ENCODE measurements at regions not wholly inside any gene's neighbourhood (a gene's known extent, or its start where the extent isn't known, plus 50 kb on each side); places are given as distances from the start of the nearest gene placed in this dataset.

GRCh38 chrY:12537226-12537854, 163.7 kb upstream of the USP9Y start:
- Histone ChIP-seq H3K4me1 (peaks cover 0 to 8% (median 0%) of the 10 kb centered on the region in 3 donors), H3K27me3 (peaks cover 0 to 19% (median 0%) of the 10 kb centered on the region in 4 donors), H3K36me3 (no peaks in the 10 kb centered on the region), H3K27ac (no peak overlapping the region), H3K9me3 (no peaks in the 10 kb centered on the region), H3K4me3 (peak overlapping the region in 1 of 4 donors; percentile 22)
- no peak for DNase-seq
- WGBS, 2 donors: no CpG with 5 or more reads among the region's 46 CpGs
- TF ChIP-seq CTCF (IDR thresholded peaks at IDR 0.05) (no peak), POLR2A (IDR thresholded peaks at IDR 0.05) (no peak)
- intact Hi-C loops (cut with DNase I): no loop called here

- Histone ChIP-seq H3K27ac (no peak overlapping the region), H3K9me3 (no peaks in the 10 kb centered on the region), H3K4me1 (no peaks in the 10 kb centered on the region), H3K36me3 (no peaks in the 10 kb centered on the region), H3K4me3 (no peak overlapping the region), H3K27me3 (no peaks in the 10 kb centered on the region)
- WGBS, 2 donors: 72% methylated on average over 8 of the region's 9 CpGs; no CpG with 5 or more reads in 1 of the 2 donors
- intact Hi-C loops (cut with DNase I): no loop called here
- DNase-seq: no peak
- TF ChIP-seq CTCF (IDR thresholded peaks at IDR 0.05) (no peak), POLR2A (IDR thresholded peaks at IDR 0.05) (no peak)
Observed at GRCh38 chrY:12546746-12547420, 154.1 kb upstream of the USP9Y start.

- Histone ChIP-seq H3K27me3 (no peaks in the 10 kb centered on the region), H3K27ac (no peak overlapping the region), H3K4me3 (no peak overlapping the region), H3K9me3 (no peaks in the 10 kb centered on the region), H3K36me3 (no peaks in the 10 kb centered on the region), H3K4me1 (no peaks in the 10 kb centered on the region)
- DNase-seq: no peak
- TF ChIP-seq POLR2A (IDR thresholded peaks at IDR 0.05) (no peak), CTCF (IDR thresholded peaks at IDR 0.05) (no peak)
- no CpG with 5 or more reads among the region's 4 CpGs for WGBS, 2 donors
- intact Hi-C loops (cut with DNase I): no loop called here
Observed at GRCh38 chrY:12552471-12553283, 148.4 kb upstream of the USP9Y start.

GRCh38 chrY:12553909-12554308, 147.1 kb upstream of the USP9Y start:
- Histone ChIP-seq H3K27ac (no peak overlapping the region), H3K4me3 (no peak overlapping the region), H3K9me3 (no peaks in the 10 kb centered on the region), H3K36me3 (no peaks in the 10 kb centered on the region), H3K4me1 (no peaks in the 10 kb centered on the region), H3K27me3 (no peaks in the 10 kb centered on the region)
- DNase-seq: no peak
- TF ChIP-seq POLR2A (IDR thresholded peaks at IDR 0.05) (no peak), CTCF (IDR thresholded peaks at IDR 0.05) (no peak)
- 60% methylated on average over 1 of the region's 1 CpG; no CpG with 5 or more reads in 1 of the 2 donors for WGBS, 2 donors
- intact Hi-C loops (cut with DNase I): no loop called here

GRCh38 chrY:12555005-12555404, 146.0 kb upstream of the USP9Y start:
- no peak for TF ChIP-seq CTCF (IDR thresholded peaks at IDR 0.05)
- no peak for TF ChIP-seq POLR2A (IDR thresholded peaks at IDR 0.05)
- Histone ChIP-seq H3K9me3 (no peaks in the 10 kb centered on the region), H3K36me3 (no peaks in the 10 kb centered on the region), H3K27me3 (no peaks in the 10 kb centered on the region), H3K4me1 (no peaks in the 10 kb centered on the region), H3K4me3 (no peak overlapping the region), H3K27ac (no peak overlapping the region)
- DNase-seq: no peak
- intact Hi-C loops (cut with DNase I): no loop called here
- WGBS, 2 donors: no CpG with 5 or more reads among the region's 1 CpG
